Psoas muscle (tissue), 7 donors: ENCODE measurements at regions not wholly inside any gene's neighbourhood (a gene's known extent, or its start where the extent isn't known, plus 50 kb on each side); places are given as distances from the start of the nearest gene placed in this dataset.

Source experiments
- ATAC-seq, 4 donors: fragments of 200-7000 bp; cut with Tn5 transposase; one replicate each; pipeline ENCODE4 v1.9.1; 2020; ENCODE audit warnings: moderate library complexity in 3 of 4, mild to moderate bottlenecking in 2 of 4
- DNase-seq, 2 donors: peaks; one replicate each; pipeline ENCODE4 v3.0.0-alpha.2; 2020
- H3K27ac ChIP-seq: fragments of 200-600 bp; one replicate; pipeline ENCODE4 v1.8.0; 2022
- H3K27me3 ChIP-seq, 3 donors: fragments of 200-600 bp in 1 of 3; one replicate each; pipeline versions ENCODE4 v1.6.1 to v1.8.0; 2013 to 2022; ENCODE audit warnings: low read length in 2 of 3, mild to moderate bottlenecking in 2 of 3, moderate library complexity in 1 of 3; ENCODE audit not compliant: insufficient read depth in 3 of 3
- H3K36me3 ChIP-seq, 2 donors: fragments of 200-600 bp in 1 of 2; one replicate each; pipeline versions ENCODE4 v1.6.1 to v1.8.0; 2013 to 2022; ENCODE audit warnings: low read depth in 1 of 2, mild to moderate bottlenecking in 1 of 2, moderate library complexity in 1 of 2; ENCODE audit not compliant: insufficient read depth in 1 of 2
- H3K4me1 ChIP-seq: fragments of 200-600 bp; one replicate; pipeline ENCODE4 v1.8.0; 2022
- H3K4me3 ChIP-seq: fragments of 200-600 bp; one replicate; pipeline ENCODE4 v1.8.0; 2022; ENCODE audit warnings: mild to moderate bottlenecking
- H3K9me3 ChIP-seq: fragments of 200-600 bp; one replicate; pipeline ENCODE4 v1.8.0; 2022
- CTCF ChIP-seq: fragments of 200-600 bp; IDR thresholded peaks from one replicate; pipeline ENCODE4 v1.8.0; 2022; ENCODE audit warnings: antibody characterized with exemption
- WGBS, 3 donors: extraction: QIAGEN DNeasy Blood & Tissue Kit; methylation state at CpG; one replicate each; pipeline versions ENCODE4 v1.1.6 to v1.1.7; 2013; 5-methylcytosine and 5-hydroxymethylcytosine counted together
- intact Hi-C, 2 donors: fragments of 100-400 bp; cut with DNase I; formaldehyde crosslinking; loops; one replicate each; pipeline versions ENCODE4 v1.11.0 to v1.14.2; 2022
- donor health status: healthy with polysubstance abuse.
- donor health status: DM: no; HTN: no; CAD: no; lungs with moderate emphysema.
- donor health status: Bipolar disorder and iron deficiency.
- donor health status: healthy.
- donor health status: DM: yes; HTN: yes; CAD: no.
- donor health status: DM: no; HTN: no; CAD: no.
- donor health status: DM: yes; HTN: yes; CAD: no.

- Histone ChIP-seq H3K9me3 (no peaks in the 10 kb centered on the region), H3K4me3 (no peak overlapping the region), H3K4me1 (no peaks in the 10 kb centered on the region), H3K27me3 (no peaks in the 10 kb centered on the region), H3K36me3 (no peaks in the 10 kb centered on the region), H3K27ac (no peak overlapping the region)
- WGBS, 3 donors = 73 to 81% (median 79%) methylated on average over 2 of the region's 2 CpGs
- no peak for ATAC-seq
- no peak for DNase-seq
- TF ChIP-seq CTCF = no peak
- intact Hi-C loops = loop anchor here in 1 of 2 donors (5.0 kb wide), 1 partner anchor 347 kb away; no protein-coding TSS in a partner anchor
These were observed 807.0 kb downstream of the SLC4A3 start for GRCh38 chr2:220434385-220434784.

- ATAC-seq = no peak
- 73 to 78% (median 73%) methylated on average over 2 of the region's 2 CpGs for WGBS, 3 donors
These were observed 810.5 kb downstream of the SLC4A3 start for GRCh38 chr2:220437938-220438337.

GRCh38 chr2:220440731-220441130, 813.3 kb downstream of the SLC4A3 start:
- no peak overlapping the region for H3K4me3 ChIP-seq
- WGBS, 3 donors = 95 to 97% (median 96%) methylated on average over 2 of the region's 2 CpGs

More at GRCh38 chr2:220437938-220438337, 810.5 kb downstream of the SLC4A3 start:
- no peaks in the 10 kb centered on the region for H3K4me1 ChIP-seq
- no peaks in the 10 kb centered on the region for H3K36me3 ChIP-seq
- no peaks in the 10 kb centered on the region for H3K9me3 ChIP-seq
- no peak overlapping the region for H3K27ac ChIP-seq
- H3K27me3 ChIP-seq = no peaks in the 10 kb centered on the region
- DNase-seq = no peak
- H3K4me3 ChIP-seq = no peak overlapping the region
- TF ChIP-seq CTCF = no peak
- intact Hi-C loops = no loop called here

GRCh38 chr2:220441404-220441803, 814.0 kb downstream of the SLC4A3 start:
- ATAC-seq (no peak), DNase-seq (no peak)
- H3K4me1 ChIP-seq = no peaks in the 10 kb centered on the region
- H3K4me3 ChIP-seq = no peak overlapping the region
- no peaks in the 10 kb centered on the region for H3K27me3 ChIP-seq
- no peak for TF ChIP-seq CTCF
- no peak overlapping the region for H3K27ac ChIP-seq
- WGBS, 3 donors = 75 to 85% (median 84%) methylated on average over 3 of the region's 3 CpGs
- intact Hi-C loops = no loop called here
- H3K36me3 ChIP-seq = no peaks in the 10 kb centered on the region
- no peaks in the 10 kb centered on the region for H3K9me3 ChIP-seq

More at GRCh38 chr2:220440731-220441130, 813.3 kb downstream of the SLC4A3 start:
- ATAC-seq = no peak
- H3K4me1 ChIP-seq = no peaks in the 10 kb centered on the region
- no peaks in the 10 kb centered on the region for H3K27me3 ChIP-seq
- H3K27ac ChIP-seq = no peak overlapping the region
- no peaks in the 10 kb centered on the region for H3K9me3 ChIP-seq
- H3K36me3 ChIP-seq = no peaks in the 10 kb centered on the region
- intact Hi-C loops = no loop called here
- no peak for DNase-seq
- no peak for TF ChIP-seq CTCF

- Histone ChIP-seq H3K36me3 (no peaks in the 10 kb centered on the region), H3K9me3 (no peaks in the 10 kb centered on the region), H3K27ac (no peak overlapping the region), H3K4me1 (no peaks in the 10 kb centered on the region), H3K27me3 (no peaks in the 10 kb centered on the region), H3K4me3 (no peak overlapping the region)
- WGBS, 3 donors = 87 to 92% (median 89%) methylated on average over 3 of the region's 3 CpGs
- ATAC-seq (no peak), DNase-seq (no peak)
- no peak for TF ChIP-seq CTCF
- intact Hi-C loops = no loop called here
These were observed 814.6 kb downstream of the SLC4A3 start for GRCh38 chr2:220442012-220442411.
